Caco-2 (cell line): ENCODE measurements at regions not wholly inside any gene's neighbourhood (a gene's known extent, or its start where the extent isn't known, plus 50 kb on each side); places are given as distances from the start of the nearest gene placed in this dataset.

Experiments
- BruUV-seq: library from RNA; stranded (reverse); fragments of 400-500 nt; replicated peaks from 2 replicates; lab custom pipeline; 2021; lab: Mats Ljungman, UMichigan
- CTCF ChIA-PET: fragments of 300-600 bp; sonication (Branson Sonifier 250); formaldehyde crosslinking; loops from one replicate; lab custom pipeline; 2022; ENCODE audit warnings: antibody characterized with exemption; lab: Charles Lee
- POLR2A ChIA-PET: fragments of 300-600 bp; sonication (Branson Sonifier 250); formaldehyde crosslinking; loops from one replicate; lab custom pipeline; 2022; ENCODE audit warnings: antibody characterized with exemption; lab: Charles Lee
- DNase-seq, 2 experiments: peaks; one replicate each; pipeline versions ENCODE4 v3.0.0 to v3.0.0-alpha.2; 2020 to 2022
- H3K27me3 ChIP-seq: replicated peaks from 2 replicates; pipeline ENCODE4 v1.6.0; 2011; ENCODE audit warnings: low read length; ENCODE audit not compliant: control insufficient read depth, insufficient read depth
- H3K36me3 ChIP-seq: 2 replicates; pipeline ENCODE4 v1.5.1; 2011; ENCODE audit warnings: low read length; ENCODE audit not compliant: control insufficient read depth, insufficient read depth
- H3K4me1 ChIP-seq: fragments of 250-450 bp; sonication (Bioruptor Pico); 2 replicates; pipeline ENCODE4 v1.5.1; 2020; ENCODE audit warnings: mild to moderate bottlenecking
- H3K4me3 ChIP-seq: 2 replicates; pipeline ENCODE4 v1.5.1; 2011; ENCODE audit warnings: low read depth, mild to moderate bottlenecking, control low read depth, low read length
- H3K9me3 ChIP-seq: fragments of 250-450 bp; sonication (Bioruptor Pico); 2 replicates; pipeline ENCODE4 v1.5.1; 2020; ENCODE audit warnings: mild to moderate bottlenecking, moderate library complexity
- H3K27ac Mint-ChIP-seq: one replicate; pipeline ENCODE4 v1.8.0; 2022; ENCODE audit warnings: mixed read lengths; ENCODE audit not compliant: unreplicated experiment
- H3K27me3 Mint-ChIP-seq: one replicate; pipeline ENCODE4 v1.8.0; 2022; ENCODE audit warnings: mixed read lengths; ENCODE audit not compliant: insufficient read depth, unreplicated experiment
- H3K36me3 Mint-ChIP-seq: one replicate; pipeline ENCODE4 v1.8.0; 2022; ENCODE audit warnings: mild to moderate bottlenecking, mixed read lengths; ENCODE audit not compliant: insufficient read depth, unreplicated experiment
- H3K4me1 Mint-ChIP-seq: one replicate; pipeline ENCODE4 v1.8.0; 2022; ENCODE audit warnings: low read depth, mixed read lengths; ENCODE audit not compliant: unreplicated experiment
- H3K4me3 Mint-ChIP-seq: one replicate; pipeline ENCODE4 v1.8.0; 2022; ENCODE audit warnings: mild to moderate bottlenecking, moderate library complexity, mixed read lengths; ENCODE audit not compliant: unreplicated experiment
- H3K9me3 Mint-ChIP-seq: one replicate; pipeline ENCODE4 v1.8.0; 2022; ENCODE audit warnings: mixed read lengths; ENCODE audit not compliant: unreplicated experiment
- CTCF ChIP-seq, 2 experiments: fragments of 200-600 bp in 1 of 2; IDR thresholded peaks; 1 replicate in 1 of 2; 2 replicates in 1 of 2; pipeline versions ENCODE4 v1.5.1 to v1.8.0; 2011 to 2022; ENCODE audit warnings: antibody characterized with exemption in 1 of 2, control low read depth in 1 of 2, inconsistent platforms in 1 of 2, low read depth in 1 of 2, low read length in 1 of 2, mild to moderate bottlenecking in 1 of 2, moderate library complexity in 1 of 2; ENCODE audit not compliant: insufficient read depth in 1 of 2, severe bottlenecking in 1 of 2, unreplicated experiment in 1 of 2
- intact Hi-C: fragments of 100-400 bp; cut with micrococcal nuclease; formaldehyde crosslinking; loops from one replicate; pipeline ENCODE4 v1.10.0; 2022; ENCODE audit not compliant: unreplicated experiment

- no peaks in the 10 kb centered on the region for H3K9me3 ChIP-seq
- H3K27me3 ChIP-seq, result no peaks in the 10 kb centered on the region
- intact Hi-C loops, result no loop called here
- Mint-ChIP-seq H3K36me3 (no peaks in the 10 kb centered on the region), H3K27me3 (peaks cover 4% of the 10 kb centered on the region), H3K9me3 (no peaks in the 10 kb centered on the region), H3K27ac (no peak overlapping the region), H3K4me3 (no peak overlapping the region), H3K4me1 (peaks cover 6% of the 10 kb centered on the region)
- no peaks in the 10 kb centered on the region for H3K36me3 ChIP-seq
- H3K4me1 ChIP-seq, result peaks cover 18% of the 10 kb centered on the region
- no TSS peak for BruUV-seq
- ChIA-PET POLR2A (no interaction called here), CTCF (no interaction called here)
- no peak for DNase-seq
- H3K4me3 ChIP-seq, result no peak overlapping the region
- TF ChIP-seq CTCF (IDR thresholded peaks at IDR 0.05; ENCODE audit: insufficient read depth in 1 of 2, low read depth in 1 of 2, low read length in 1 of 2, severe bottlenecking in 1 of 2, unreplicated experiment in 1 of 2), result no peak
These were observed 52.2 kb upstream of the B3GAT1 start for GRCh38 chr11:134464196-134464595.

- BruUV-seq, result no TSS peak
- no peak for TF ChIP-seq CTCF (IDR thresholded peaks at IDR 0.05; ENCODE audit: insufficient read depth in 1 of 2, low read depth in 1 of 2, low read length in 1 of 2, severe bottlenecking in 1 of 2, unreplicated experiment in 1 of 2)
- Mint-ChIP-seq H3K36me3 (no peaks in the 10 kb centered on the region), H3K9me3 (no peaks in the 10 kb centered on the region), H3K27ac (no peak overlapping the region), H3K4me3 (no peak overlapping the region), H3K4me1 (peaks cover 6% of the 10 kb centered on the region), H3K27me3 (peaks cover 7% of the 10 kb centered on the region)
- H3K27me3 ChIP-seq, result no peaks in the 10 kb centered on the region
- CTCF ChIA-PET, result no interaction called here
- POLR2A ChIA-PET, result no interaction called here
- no peaks in the 10 kb centered on the region for H3K36me3 ChIP-seq
- no peak for DNase-seq
- no peak overlapping the region for H3K4me3 ChIP-seq
- peaks cover 18% of the 10 kb centered on the region for H3K4me1 ChIP-seq
- intact Hi-C loops, result no loop called here
- peaks cover 2% of the 10 kb centered on the region; the same call in 1 of the 2 replicates for H3K9me3 ChIP-seq
These were observed 51.7 kb upstream of the B3GAT1 start for GRCh38 chr11:134463716-134464115.
